ENCODE measurements at regions not wholly inside any gene's neighbourhood (a gene's known extent, or its start where the extent isn't known, plus 50 kb on each side); places are given as distances from the start of the nearest gene placed in this dataset.
"Not testable (repeated sequence)": the region's sequence is repeated elsewhere in the genome, so short reads cannot be mapped to it uniquely, and the experiment has no call there.

GRCh38 chr1:148432318-148432717 is 50.8 kb downstream of the PPIAL4G start:
- not testable (repeated sequence) for DNase-seq

DNA sequence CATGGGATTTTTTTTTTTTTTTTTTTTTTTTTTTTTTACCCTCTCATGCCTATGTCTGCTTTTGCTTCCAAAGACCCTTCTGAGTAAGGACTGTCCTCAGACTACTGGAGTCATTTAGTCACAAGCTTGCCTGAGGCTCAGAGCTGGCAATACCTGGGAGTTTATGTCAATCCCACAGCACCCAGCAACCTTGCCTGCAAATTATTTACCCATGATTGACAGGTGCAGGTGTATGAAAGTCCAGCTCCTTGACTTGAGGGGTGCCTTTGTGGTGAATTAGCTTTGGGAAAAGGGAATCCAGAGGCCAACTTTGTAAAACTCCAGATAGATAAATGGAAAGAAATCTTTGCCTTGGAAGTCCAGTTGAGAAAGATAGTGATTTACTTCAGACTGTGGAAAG is 53.2 kb downstream of the PPIAL4G start:
- not testable (repeated sequence) for DNase-seq

GRCh38 chr1:148426940-148427611 is 56.0 kb downstream of the PPIAL4G start:
- DNase-seq: not testable (repeated sequence)

- DNase-seq: not testable (repeated sequence)
Observed at GRCh38 chr1:148426385-148426784, 56.7 kb downstream of the PPIAL4G start.

- DNase-seq: not testable (repeated sequence)
Observed at GRCh38 chr1:148424143-148425003, 58.7 kb downstream of the PPIAL4G start.

GRCh38 chr1:148422921-148423320 is 60.2 kb downstream of the PPIAL4G start:
- not testable (repeated sequence) for DNase-seq

GRCh38 chr1:148417241-148417640 is 65.9 kb downstream of the PPIAL4G start:
- not testable (repeated sequence) for DNase-seq

- not testable (repeated sequence) for DNase-seq
Observed at GRCh38 chr1:148413385-148413784, 69.7 kb downstream of the PPIAL4G start.

- DNase-seq: not testable (repeated sequence)
Observed at GRCh38 chr1:148404786-148405568, 78.1 kb downstream of the PPIAL4G start.

DNA sequence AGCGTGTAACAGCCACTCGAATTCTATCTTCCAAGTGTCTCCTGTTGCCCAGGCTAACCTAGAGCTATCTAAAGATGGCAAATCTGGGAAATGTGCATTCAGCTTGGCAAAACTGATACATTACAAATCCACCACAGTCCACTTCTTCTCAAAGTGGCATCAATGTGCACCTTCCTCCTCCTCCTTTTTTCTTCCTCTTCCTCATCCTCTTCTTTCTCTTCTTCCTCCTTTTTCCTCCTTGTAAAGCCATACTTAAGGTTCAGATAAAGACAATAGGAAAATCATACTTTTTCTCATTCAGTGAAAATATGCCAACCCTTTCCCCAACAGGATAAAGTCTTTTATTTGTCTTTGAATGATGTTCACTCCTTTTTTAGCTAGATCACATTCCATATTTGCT is 79.2 kb downstream of the PPIAL4G start:
- not testable (repeated sequence) for DNase-seq

- DNase-seq: not testable (repeated sequence)
Observed at GRCh38 chr1:148403085-148403456, 80.0 kb downstream of the PPIAL4G start.

DNA sequence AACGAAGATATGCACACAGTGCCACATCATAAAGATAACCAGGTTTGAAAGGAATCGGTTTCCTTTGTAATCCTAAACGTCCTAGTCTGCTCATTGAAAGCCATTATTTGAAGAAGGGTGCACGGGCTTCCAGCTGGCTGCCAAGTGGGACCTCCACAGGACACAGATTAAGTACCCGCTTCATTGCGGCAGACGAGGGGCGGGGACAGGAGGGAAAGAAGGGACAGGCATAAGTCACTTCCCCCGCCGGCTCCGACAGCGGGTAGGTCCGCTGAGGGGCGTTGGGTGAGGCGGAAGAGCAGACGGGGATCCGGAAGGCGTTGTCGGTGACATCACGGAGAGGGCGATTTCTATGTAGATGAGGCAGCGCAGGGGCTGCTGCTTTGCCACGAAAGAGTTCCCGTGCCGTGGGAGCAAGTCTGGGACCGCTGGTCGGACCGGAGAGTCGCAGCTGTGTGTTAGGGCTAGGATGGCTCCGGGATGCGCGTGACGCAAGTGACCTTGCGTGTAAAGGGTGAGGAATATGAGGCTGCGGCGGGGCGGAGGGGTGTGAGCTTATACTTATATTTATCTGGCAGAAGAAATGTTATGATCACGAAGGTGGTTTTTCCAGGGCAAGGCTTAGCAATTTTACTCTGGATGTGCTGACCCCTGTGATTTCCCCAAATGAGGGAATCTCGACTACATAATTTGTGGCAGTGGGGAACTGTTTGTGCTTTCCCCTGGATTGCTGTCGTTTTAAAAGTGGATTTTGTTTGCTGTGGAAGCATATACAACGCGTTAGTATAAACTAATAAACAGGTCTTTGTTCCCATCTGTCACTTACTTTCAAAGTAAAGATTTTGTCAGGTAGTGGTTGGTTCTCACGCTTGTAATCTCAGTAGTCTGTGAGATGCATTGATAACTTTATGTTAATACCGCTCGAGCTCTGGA is 80.7 kb downstream of the PPIAL4G start:
- peak; percentile 53 for DNase-seq

DNA sequence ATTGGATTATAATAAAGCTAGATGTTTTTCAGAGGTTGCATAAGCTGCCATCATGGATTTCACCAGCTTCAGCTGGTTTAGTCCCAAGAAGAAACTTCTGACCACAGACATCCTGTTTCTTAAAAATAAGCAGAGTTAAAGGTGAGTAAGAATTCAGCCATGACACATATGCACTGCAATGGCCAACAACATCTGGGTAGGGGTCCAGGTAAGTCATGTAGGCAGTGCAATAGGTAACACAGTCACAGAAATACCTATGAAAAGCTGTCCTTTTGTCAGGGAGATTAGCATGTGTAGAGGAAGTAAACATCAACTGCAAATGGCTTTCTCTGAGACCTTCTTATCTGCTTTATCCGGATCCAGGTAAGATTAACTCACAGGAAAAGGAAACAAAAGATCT is 85.6 kb downstream of the PPIAL4G start:
- DNase-seq: not testable (repeated sequence)

DNA sequence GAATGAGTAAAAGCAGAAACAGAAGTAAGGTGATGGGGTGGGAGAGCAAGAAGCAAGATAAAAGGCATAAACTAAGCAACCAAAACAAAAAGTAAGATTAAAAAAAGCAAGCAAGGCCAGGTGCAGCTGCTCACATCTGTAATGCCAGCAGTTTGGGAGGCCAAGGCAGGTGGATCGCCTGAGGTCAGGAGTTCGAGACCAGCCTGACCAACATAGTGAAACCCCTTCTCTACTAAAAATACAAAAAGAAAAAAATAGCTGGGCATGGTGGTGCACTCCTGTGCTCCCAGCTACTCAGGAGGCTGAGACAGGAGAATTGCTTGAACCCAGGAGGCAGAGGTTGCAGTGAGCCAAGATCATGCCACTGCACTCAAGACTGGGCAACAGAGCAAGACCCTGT is 90.6 kb downstream of the PPIAL4G start:
- DNase-seq: not testable (repeated sequence)

GRCh38 chr1:148391323-148391722 is 91.8 kb downstream of the PPIAL4G start:
- not testable (repeated sequence) for DNase-seq

DNA sequence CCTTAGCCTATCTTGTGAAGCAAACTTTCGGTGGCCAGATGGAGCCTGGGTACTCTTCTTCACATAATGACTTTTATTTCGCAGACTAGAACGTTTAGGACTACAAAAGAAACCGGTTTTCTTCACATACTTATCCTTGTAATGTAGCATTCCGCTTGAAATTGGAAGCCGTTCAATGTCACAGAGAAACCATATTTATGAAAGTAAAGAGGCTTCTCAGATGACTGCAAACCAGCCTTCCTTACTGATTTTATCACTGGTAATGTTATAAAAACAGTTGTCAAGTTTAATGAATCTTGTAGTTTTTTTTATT is 94.1 kb downstream of the PPIAL4G start:
- DNase-seq: no peak

GRCh38 chr1:148388260-148389026 is 94.7 kb downstream of the PPIAL4G start:
- peak; percentile 81 for DNase-seq

GRCh38 chr1:148387949-148388259 is 95.2 kb downstream of the PPIAL4G start:
- DNase-seq: not testable (repeated sequence)

- not testable (repeated sequence) for DNase-seq
Observed at GRCh38 chr1:148387122-148387948, 95.8 kb downstream of the PPIAL4G start.

GRCh38 chr1:148386617-148387016 is 96.5 kb downstream of the PPIAL4G start:
- DNase-seq: no peak

DNA sequence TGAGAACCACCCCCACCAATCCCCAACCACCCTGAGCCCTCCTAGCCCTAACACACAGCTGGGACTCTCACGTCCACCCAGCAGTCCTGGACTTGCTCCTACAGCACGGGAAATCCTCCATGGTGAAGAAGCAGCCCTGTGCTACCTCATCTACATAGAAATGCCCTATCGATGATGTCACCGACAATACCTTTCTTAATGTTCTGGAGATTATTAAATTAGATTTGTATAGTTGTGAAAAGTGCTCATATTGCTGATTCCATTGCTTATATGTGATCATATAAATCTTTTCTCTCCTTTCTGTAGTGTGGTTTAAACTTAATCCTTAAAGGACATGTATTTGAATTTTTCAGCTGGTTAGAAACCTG is 97.1 kb downstream of the PPIAL4G start:
- not testable (repeated sequence) for DNase-seq

Data from NCI-H748 treated with DMSO at 0.1 percent for 48 hours (cell line).